Keratinocyte (primary cell): ENCODE measurements at regions not wholly inside any gene's neighbourhood (a gene's known extent, or its start where the extent isn't known, plus 50 kb on each side); places are given as distances from the start of the nearest gene placed in this dataset.

ENCODE experiments used
- CTCF ChIP-seq, 3 experiments: IDR thresholded peaks in 1 of 3; conservative IDR thresholded peaks in 1 of 3; optimal IDR thresholded peaks in 1 of 3; 2 replicates in 2 of 3; 3 replicates in 1 of 3; pipeline versions ENCODE3 to v1.5.1; 2011; ENCODE audit warnings: low read length in 3 of 3, mild to moderate bottlenecking in 3 of 3, moderate library complexity in 2 of 3, control low read depth in 1 of 3, inconsistent platforms in 1 of 3; ENCODE audit not compliant: insufficient read depth in 2 of 3; ENCODE audit errors: extremely low read depth in 1 of 3
- EZH2 ChIP-seq: IDR thresholded peaks from one replicate; pipeline ENCODE4 v1.6.1; 2012; ENCODE audit warnings: inconsistent platforms, mild to moderate bottlenecking, low read length, moderate library complexity

DNA sequence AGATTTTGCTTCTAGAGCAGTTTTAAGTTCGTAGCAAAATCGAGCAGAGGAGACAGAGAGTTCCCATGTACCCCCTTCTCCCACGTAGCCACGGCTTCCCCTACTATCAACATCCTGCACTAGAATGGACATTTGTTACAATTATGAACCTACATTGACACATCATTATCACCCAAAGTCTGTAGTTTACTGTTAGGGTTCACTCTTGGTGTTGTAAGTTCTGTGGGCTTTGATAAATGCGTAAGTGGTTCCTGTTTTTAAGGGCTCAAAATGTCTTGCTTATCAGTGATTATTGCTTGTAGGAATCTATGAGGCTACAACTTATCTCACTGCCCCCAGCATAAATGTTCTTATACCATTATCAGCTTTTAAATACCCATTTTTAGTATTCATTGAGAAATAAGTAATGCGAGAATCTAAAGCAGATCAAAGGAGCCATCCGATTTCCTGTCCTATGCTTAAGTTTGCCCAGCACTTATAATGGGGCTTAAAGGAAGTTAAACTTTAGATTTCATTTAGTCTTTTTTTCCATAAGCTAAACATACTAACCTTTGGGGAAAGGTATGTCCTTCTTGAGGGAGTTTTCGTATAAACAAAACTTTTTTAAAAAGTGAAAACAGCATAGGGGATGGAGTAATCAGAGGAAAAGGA lies 118.7 kb downstream of the HAUS1 start:
- TF ChIP-seq CTCF (optimal IDR thresholded peaks at IDR 0.05 in 1 of 3, IDR thresholded peaks at IDR 0.05 in 1 of 3, conservative IDR thresholded peaks at IDR 0.05 in 1 of 3; ENCODE audit: extremely low read depth in 1 of 3, insufficient read depth in 2 of 3, low read length in 3 of 3) (no peak), EZH2 (no peak)
